Cardiac fibroblast (primary cell): ENCODE measurements at regions not wholly inside any gene's neighbourhood (a gene's known extent, or its start where the extent isn't known, plus 50 kb on each side); places are given as distances from the start of the nearest gene placed in this dataset.

Source experiments
- DNase-seq, 2 donors: peaks; one replicate each; pipeline versions ENCODE4 v3.0.0 to v3.0.0-alpha.2; 2010; ENCODE audit warnings: low read depth in 2 of 2
- H3K4me3 ChIP-seq, 2 donors: replicated peaks in 1 of 2; 1 replicate in 1 of 2; 2 replicates in 1 of 2; pipeline ENCODE4 v1.5.1; 2011; ENCODE audit warnings: low read depth in 2 of 2, low read length in 2 of 2, mild to moderate bottlenecking in 2 of 2, moderate library complexity in 1 of 2
- TF ChIP-seq, protein P1 (sequence below): IDR thresholded peaks from one replicate; pipeline ENCODE4 v1.5.1; 2011; ENCODE audit warnings: low read depth, mild to moderate bottlenecking, low read length, inconsistent platforms

GRCh38 chr10:107747851-107748250, 583.3 kb upstream of the SORCS1 start:
- TF ChIP-seq, protein P1, sequence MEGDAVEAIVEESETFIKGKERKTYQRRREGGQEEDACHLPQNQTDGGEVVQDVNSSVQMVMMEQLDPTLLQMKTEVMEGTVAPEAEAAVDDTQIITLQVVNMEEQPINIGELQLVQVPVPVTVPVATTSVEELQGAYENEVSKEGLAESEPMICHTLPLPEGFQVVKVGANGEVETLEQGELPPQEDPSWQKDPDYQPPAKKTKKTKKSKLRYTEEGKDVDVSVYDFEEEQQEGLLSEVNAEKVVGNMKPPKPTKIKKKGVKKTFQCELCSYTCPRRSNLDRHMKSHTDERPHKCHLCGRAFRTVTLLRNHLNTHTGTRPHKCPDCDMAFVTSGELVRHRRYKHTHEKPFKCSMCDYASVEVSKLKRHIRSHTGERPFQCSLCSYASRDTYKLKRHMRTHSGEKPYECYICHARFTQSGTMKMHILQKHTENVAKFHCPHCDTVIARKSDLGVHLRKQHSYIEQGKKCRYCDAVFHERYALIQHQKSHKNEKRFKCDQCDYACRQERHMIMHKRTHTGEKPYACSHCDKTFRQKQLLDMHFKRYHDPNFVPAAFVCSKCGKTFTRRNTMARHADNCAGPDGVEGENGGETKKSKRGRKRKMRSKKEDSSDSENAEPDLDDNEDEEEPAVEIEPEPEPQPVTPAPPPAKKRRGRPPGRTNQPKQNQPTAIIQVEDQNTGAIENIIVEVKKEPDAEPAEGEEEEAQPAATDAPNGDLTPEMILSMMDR = no peak
- DNase-seq = peak in 1 of 2 donors; percentile 8
- no peak overlapping the region for H3K4me3 ChIP-seq

GRCh38 chr10:107741971-107742370, 577.5 kb upstream of the SORCS1 start:
- no peak for DNase-seq
- H3K4me3 ChIP-seq = no peak overlapping the region
- TF ChIP-seq, protein P1 = no peak

GRCh38 chr10:107740962-107741690, 576.6 kb upstream of the SORCS1 start:
- no peak overlapping the region for H3K4me3 ChIP-seq
- peak; percentile 20 to 56 for DNase-seq
- TF ChIP-seq, protein P1 = no peak

DNA sequence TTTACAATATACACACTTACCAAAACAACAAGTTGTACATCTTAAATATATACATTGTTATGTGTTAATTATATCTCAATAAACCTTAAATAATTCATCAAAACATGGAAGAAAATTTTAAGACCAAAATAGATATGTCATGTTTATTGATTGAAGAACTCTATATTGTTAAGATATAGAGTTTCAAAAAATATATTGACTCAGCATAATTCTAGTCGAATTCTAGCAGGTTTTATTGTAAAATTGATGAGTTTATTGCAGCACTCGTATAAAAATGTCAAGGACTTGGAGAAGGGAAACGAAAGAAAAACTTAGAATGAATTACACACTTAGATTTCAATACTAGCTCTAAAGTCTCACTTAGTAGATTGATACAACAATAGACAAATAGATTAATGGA, 575.4 kb upstream of the SORCS1 start:
- no peak for DNase-seq
- H3K4me3 ChIP-seq = no peak overlapping the region
- TF ChIP-seq, protein P1 = no peak

DNA sequence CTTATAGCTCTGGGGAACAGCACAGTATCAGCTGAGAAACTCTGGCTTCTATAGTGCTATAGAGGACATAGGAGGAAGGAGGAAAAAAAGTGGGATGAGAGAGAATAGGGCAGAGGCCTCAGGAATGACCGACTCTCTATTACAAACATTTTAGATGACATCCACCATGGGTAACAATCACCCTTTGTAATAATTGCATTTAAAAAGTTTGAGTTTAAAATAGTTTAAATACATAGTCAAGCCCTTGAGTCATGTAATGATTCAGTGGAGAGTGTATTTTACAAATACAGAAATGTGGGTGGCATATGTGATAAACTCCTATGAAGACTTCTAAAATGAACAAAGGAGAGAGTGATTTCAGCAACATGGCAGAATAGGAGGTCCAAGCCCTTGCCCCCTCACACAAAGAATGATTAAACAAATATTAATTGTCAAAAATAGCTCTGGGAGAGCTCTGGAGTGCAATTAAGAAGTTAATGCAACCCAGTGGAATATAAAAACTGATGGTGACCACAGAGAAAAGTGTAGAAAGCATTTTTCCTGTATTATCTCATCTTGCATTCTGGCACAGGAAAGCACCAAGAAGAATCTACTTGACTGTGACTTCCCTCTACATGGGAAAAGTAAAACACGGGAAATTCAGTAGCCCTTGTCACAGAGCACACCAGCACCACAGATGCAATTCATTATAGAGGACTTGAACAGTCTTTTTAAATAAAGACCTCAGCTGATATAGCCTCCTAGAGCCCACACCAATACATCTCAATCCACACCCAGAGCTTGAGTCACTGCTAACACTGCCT, 569.0 kb upstream of the SORCS1 start:
- peak in 1 of 2 donors; percentile 23 for DNase-seq
- H3K4me3 ChIP-seq = no peak overlapping the region
- TF ChIP-seq, protein P1 = no peak

DNA sequence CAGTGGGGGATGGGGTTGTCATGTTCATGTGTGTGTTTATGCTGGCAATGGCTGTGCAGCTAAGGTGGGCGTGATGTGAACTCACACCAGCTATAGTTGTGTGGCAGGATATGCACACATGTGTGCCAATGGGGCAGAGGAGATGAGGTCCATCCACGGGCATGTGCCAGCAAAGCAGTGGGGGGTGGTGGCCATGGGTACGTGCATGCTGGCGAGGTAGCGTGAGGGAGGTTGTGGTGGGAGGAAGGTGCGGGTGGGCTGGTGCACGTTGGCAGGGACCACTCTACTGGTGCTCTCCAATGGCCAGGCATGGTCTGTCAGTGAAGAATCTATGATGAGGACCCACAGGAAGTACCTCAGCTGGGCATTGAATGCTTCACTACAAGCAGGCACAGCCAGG, 567.5 kb upstream of the SORCS1 start:
- no peak overlapping the region for H3K4me3 ChIP-seq
- no peak for DNase-seq
- TF ChIP-seq, protein P1 = no peak
